Nephron (organoid): ENCODE measurements at regions not wholly inside any gene's neighbourhood (a gene's known extent, or its start where the extent isn't known, plus 50 kb on each side); places are given as distances from the start of the nearest gene placed in this dataset.

ENCODE experiments used
- H3K27ac Mint-ChIP-seq, 3 experiments: 2 replicates each; pipeline ENCODE4 v1.8.0; 2020; ENCODE audit warnings: mixed read lengths in 3 of 3, mild to moderate bottlenecking in 2 of 3, moderate library complexity in 1 of 3
- H3K27me3 Mint-ChIP-seq: 2 replicates; pipeline ENCODE4 v1.8.0; 2021; ENCODE audit warnings: low read depth, mild to moderate bottlenecking, moderate library complexity, mixed read lengths
- H3K36me3 Mint-ChIP-seq: 2 replicates; pipeline ENCODE4 v1.8.0; 2020; ENCODE audit warnings: low read depth, mixed read lengths
- H3K4me1 Mint-ChIP-seq: 2 replicates; pipeline ENCODE4 v1.8.0; 2020; ENCODE audit warnings: mixed read lengths
- H3K4me3 Mint-ChIP-seq, 3 experiments: 2 replicates each; pipeline ENCODE4 v1.8.0; 2020; ENCODE audit warnings: mild to moderate bottlenecking in 3 of 3, mixed read lengths in 3 of 3, moderate library complexity in 2 of 3
- H3K9me3 Mint-ChIP-seq: 2 replicates; pipeline ENCODE4 v1.8.0; 2020; ENCODE audit warnings: mixed read lengths
- CTCF ChIP-seq, 3 experiments: fragments of 200-600 bp; sonication (generic); IDR thresholded peaks; one replicate each; pipeline ENCODE4 v1.5.0; 2021; ENCODE audit warnings: antibody characterized with exemption in 3 of 3; ENCODE audit not compliant: unreplicated experiment in 3 of 3

GRCh38 chr22:44391481-44392445 lies 79.0 kb upstream of the SHISAL1 start:
- Mint-ChIP-seq H3K27ac (peak overlapping the region in 2 of 3 experiments; percentile 12 to 51), H3K9me3 (no peaks in the 10 kb centered on the region), H3K27me3 (peaks cover 28% of the 10 kb centered on the region), H3K4me3 (no peak overlapping the region), H3K4me1 (peaks cover 46% of the 10 kb centered on the region), H3K36me3 (no peaks in the 10 kb centered on the region)
- TF ChIP-seq CTCF (IDR thresholded peaks at IDR 0.05; ENCODE audit: unreplicated experiment in 3 of 3) = no peak

GRCh38 chr22:44391015-44391414 lies 78.3 kb upstream of the SHISAL1 start:
- no peak for TF ChIP-seq CTCF (IDR thresholded peaks at IDR 0.05; ENCODE audit: unreplicated experiment in 3 of 3)
- Mint-ChIP-seq H3K4me3 (no peak overlapping the region), H3K9me3 (no peaks in the 10 kb centered on the region), H3K4me1 (peaks cover 44% of the 10 kb centered on the region), H3K27me3 (peaks cover 33% of the 10 kb centered on the region), H3K27ac (peak overlapping the region in 1 of 3 experiments; percentile 46), H3K36me3 (no peaks in the 10 kb centered on the region)

- H3K27me3 Mint-ChIP-seq = peaks cover 33% of the 10 kb centered on the region
- peak overlapping the region; percentile 15 to 46 (median 45) for H3K27ac Mint-ChIP-seq
- peaks cover 40% of the 10 kb centered on the region for H3K4me1 Mint-ChIP-seq
- H3K9me3 Mint-ChIP-seq = no peaks in the 10 kb centered on the region
- no peak overlapping the region for H3K4me3 Mint-ChIP-seq
- H3K36me3 Mint-ChIP-seq = no peaks in the 10 kb centered on the region
- TF ChIP-seq CTCF (IDR thresholded peaks at IDR 0.05; ENCODE audit: unreplicated experiment in 3 of 3) = no peak
Measured at GRCh38 chr22:44390613-44390970, 77.8 kb upstream of the SHISAL1 start.

GRCh38 chr22:44389926-44390612 lies 77.3 kb upstream of the SHISAL1 start:
- Mint-ChIP-seq H3K4me3 (no peak overlapping the region), H3K27ac (peak overlapping the region; percentile 15 to 46 (median 45)), H3K27me3 (peaks cover 33% of the 10 kb centered on the region), H3K36me3 (no peaks in the 10 kb centered on the region), H3K4me1 (peaks cover 36% of the 10 kb centered on the region), H3K9me3 (no peaks in the 10 kb centered on the region)
- TF ChIP-seq CTCF (IDR thresholded peaks at IDR 0.05; ENCODE audit: unreplicated experiment in 3 of 3) = no peak

GRCh38 chr22:44389181-44389580 lies 76.4 kb upstream of the SHISAL1 start:
- no peak overlapping the region for H3K27ac Mint-ChIP-seq
- H3K27me3 Mint-ChIP-seq = peaks cover 30% of the 10 kb centered on the region
- no peaks in the 10 kb centered on the region for H3K36me3 Mint-ChIP-seq
- no peak for TF ChIP-seq CTCF (IDR thresholded peaks at IDR 0.05; ENCODE audit: unreplicated experiment in 3 of 3)
- no peak overlapping the region for H3K4me3 Mint-ChIP-seq
- H3K9me3 Mint-ChIP-seq = no peaks in the 10 kb centered on the region
- H3K4me1 Mint-ChIP-seq = peaks cover 34% of the 10 kb centered on the region
